IPS-NIHi7 (cell line): ENCODE measurements at regions not wholly inside any gene's neighbourhood (a gene's known extent, or its start where the extent isn't known, plus 50 kb on each side); places are given as distances from the start of the nearest gene placed in this dataset.
"Not testable (repeated sequence)": the region's sequence is repeated elsewhere in the genome, so short reads cannot be mapped to it uniquely, and the experiment has no call there.

Source experiments
- DNase-seq: peaks from one replicate; pipeline ENCODE4 v3.0.0; 2012; ENCODE audit warnings: mixed read lengths; ENCODE audit errors: extremely low spot score

DNA sequence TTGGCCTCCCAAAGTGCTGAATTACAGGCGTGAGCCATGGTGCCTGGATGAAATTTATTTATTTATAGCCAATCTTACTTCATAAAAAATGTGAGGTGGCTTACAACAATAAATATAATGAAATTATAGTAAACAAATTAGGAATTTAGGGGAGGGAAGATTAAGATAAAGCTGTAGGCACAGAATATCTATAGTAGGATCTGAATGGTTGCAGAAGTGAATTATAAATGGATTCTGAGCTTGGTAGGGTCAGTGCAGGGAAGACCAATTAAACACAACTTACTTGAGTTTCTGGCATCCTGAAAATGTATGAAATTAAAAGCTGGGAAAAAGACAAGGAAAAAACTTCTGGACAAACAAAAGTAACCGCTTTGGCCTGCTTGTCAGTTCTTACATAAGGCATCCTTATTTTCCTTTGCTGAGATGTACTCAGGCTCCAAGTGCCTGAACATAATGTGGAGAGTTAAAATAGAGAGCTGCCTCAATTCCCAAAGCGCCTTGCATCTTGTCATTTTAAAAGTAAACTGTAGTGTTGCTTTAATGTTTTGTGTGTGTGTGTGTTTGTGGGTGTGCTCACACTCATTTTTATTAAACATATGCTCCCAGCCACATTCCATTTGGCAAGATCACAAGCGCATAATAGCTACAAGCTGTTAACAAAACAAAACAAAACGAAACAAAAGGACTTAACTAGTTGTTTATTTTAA is 247.3 kb downstream of the S1PR1 start:
- no peak for DNase-seq

DNA sequence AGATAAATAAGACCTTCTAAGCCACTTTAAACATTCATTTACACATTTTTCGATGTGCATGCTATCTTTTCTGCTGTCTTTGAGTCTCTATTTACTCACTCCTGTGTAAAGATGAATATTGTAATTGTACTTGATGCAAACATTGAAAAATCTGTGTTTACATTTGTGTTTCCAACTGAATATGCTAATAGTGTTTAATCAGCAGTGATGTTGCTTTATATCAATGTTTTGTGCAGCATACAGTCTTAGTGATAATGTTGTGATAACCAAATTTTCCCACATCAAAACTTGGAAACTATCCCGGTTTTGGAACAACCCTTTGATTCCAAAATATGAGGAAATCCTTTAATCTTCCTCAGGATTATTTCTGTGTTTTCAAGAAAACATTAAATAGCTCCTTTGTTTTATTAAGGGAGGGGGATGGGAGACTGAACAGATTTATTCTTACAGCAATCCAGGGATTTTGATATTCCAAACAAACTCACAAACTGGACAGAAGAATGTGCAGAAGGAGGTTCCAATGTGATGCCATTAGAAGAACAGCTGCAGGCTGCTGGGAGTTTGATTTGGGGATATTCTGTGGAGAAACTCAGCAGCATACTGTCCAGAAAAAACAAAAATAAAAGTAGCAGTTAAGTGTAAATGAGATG is 248.0 kb downstream of the S1PR1 start:
- no peak for DNase-seq

DNA sequence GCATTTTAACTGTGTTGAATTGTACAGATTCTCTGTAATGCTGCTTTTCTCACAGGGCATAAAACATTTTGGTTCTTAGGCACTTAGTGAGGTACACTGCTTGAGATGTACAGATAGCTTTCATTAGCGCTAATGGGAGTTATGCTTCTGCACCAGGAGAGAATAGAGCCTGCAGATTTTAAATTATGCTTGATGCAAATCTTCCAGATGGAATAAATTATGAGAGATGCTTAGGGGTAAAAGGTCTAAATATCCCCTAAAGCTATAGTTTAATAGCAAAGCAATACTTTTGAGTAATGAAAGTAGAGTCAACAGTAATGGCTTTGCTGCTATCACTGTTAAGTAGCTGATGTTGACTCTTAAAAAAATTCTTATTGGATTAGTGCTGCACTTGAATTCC is 248.9 kb downstream of the S1PR1 start:
- DNase-seq = no peak

DNA sequence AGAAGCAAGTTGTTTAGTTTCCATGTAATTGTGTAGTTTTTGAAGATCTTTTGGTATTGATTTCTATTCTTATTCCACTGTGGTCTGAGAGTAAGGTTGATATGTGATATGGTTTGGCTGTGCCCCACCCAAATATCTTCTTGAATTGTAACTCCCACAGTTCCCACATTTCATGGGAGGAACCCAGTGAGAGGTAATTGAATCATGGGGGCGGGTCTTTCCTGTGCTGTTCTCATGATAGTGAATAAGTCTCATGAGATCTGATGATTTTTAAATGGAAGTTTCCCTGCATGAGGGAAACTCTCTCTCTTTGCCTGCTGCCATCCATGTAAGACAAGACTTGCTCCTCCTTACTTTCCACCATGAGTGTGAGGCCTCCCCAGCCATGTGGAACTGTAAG is 255.3 kb downstream of the S1PR1 start:
- DNase-seq = not testable (repeated sequence)

- not testable (repeated sequence) for DNase-seq
Measured at GRCh38 chr1:101493920-101494319, 257.1 kb downstream of the S1PR1 start.

GRCh38 chr1:101496109-101496508 is 259.3 kb downstream of the S1PR1 start:
- no peak for DNase-seq

DNA sequence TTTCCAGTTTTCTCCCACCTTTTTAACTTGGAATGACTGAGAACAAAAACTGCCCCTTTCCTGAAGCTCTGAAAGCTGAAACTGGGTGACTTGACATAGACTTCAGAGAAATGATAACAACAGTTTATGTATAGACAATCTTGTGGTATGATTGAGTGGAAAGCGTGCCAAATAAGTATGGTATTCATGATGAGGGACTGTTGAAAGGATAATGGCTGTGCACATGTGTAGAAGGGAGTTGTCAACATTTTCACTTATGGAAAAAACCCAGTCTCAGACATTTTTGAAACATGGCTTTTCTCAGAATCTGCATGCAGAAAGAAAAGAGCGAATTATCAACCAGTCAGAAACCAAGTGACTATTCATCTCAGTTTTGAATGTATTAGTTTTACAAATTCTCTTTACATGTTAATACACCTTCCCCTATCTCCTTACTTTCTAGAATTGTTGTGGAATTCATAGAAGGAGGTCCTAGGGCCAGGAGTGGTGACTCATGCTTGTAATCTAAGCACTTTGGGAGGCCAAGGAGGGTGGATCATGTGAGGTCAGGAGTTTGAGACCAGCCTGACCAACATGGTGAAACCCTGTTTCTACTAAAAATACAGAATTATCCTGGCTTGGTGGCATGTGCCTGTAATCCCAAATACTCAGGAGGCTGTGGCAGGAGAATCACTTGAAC is 261.2 kb downstream of the S1PR1 start:
- DNase-seq = no peak

- DNase-seq = not testable (repeated sequence)
Measured at GRCh38 chr1:101504106-101504505, 267.3 kb downstream of the S1PR1 start.

GRCh38 chr1:101505240-101505639 is 268.4 kb downstream of the S1PR1 start:
- not testable (repeated sequence) for DNase-seq

DNA sequence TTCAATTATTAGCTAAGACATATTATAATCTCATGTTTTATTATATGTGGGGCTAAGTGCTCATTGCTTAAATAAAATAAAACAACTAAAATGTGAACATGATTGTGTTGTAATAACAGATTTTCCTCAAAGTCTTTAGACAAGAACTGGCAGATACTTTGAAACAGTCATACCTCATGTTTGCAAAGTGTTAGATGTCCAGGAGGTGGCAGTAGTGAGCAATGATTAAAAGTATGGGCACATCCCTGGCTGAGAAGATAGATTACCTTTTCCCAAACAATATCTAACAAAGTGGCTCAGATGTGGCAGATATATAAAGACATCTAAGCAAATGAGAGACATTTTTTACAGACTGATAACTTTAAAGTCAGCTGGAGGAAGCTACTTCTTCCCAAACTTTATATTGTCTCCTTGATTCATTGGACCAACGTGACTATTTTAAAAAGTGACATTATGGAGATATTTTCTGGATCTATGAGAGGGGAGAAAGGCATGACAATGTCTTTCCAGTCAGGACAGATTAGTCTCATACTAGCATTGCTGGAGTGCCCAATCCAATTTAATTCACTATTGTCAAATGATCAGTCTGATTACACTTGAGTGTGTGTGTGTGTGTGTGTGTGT is 269.8 kb downstream of the S1PR1 start:
- peak; percentile 56 for DNase-seq

DNA sequence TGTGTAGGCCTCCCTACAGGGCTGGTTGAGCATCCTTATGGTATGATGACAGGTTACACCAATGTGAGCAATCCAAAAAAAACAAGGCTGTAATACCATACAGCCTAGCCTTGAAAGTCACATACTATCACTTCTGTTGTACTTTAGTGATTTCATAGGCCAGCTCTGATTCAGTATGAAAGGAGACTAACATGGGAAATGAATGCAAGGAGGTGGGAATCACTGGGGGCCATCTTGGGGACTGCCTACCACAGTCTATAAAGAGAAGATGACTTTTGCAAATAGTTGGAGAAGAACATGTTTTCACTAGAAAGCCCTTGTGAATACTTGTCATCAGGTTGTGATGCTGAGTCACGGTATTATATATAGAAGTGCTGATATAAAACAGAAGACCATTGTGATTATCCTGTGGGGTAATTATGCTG is 270.7 kb downstream of the S1PR1 start:
- no peak for DNase-seq

DNA sequence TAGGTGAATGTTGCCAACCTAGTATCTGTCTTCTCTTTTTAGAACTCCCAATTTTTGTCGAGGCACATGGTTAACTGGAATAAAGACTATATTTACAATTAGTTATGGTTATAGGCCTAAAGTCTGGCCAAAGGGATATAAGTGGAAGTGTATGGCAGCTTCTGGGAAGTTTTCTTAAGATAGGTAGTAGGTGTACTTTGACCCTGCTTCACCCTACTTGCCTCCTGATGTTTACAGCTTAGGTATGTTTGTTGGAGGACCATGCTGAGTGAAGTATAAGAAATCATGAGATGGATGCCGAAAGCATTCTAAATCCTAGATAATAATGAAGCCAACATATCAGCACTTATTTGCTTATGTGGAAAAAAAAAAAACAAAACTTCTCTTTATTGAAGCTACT is 272.1 kb downstream of the S1PR1 start:
- DNase-seq = no peak

DNA sequence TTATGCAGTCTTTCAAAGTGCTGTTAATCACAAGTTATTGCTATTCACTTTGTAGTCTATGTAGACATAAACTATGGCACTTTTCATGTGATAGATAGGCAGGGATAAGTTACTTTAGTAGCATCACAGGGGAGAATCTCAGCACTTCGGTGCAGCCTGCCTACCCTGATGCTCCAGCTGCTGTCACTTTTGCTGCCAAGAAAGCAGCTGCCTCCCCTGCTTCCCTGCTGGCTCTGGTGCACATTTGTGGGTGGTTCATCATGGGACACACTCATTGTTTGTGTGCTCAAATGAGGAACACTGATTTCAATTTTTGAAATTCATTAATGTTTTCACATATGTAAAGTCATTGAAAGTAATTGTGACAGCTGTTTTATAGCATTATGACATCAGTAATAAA is 272.6 kb downstream of the S1PR1 start:
- DNase-seq = no peak

- no peak for DNase-seq
Measured at GRCh38 chr1:101511202-101511891, 274.5 kb downstream of the S1PR1 start.

DNA sequence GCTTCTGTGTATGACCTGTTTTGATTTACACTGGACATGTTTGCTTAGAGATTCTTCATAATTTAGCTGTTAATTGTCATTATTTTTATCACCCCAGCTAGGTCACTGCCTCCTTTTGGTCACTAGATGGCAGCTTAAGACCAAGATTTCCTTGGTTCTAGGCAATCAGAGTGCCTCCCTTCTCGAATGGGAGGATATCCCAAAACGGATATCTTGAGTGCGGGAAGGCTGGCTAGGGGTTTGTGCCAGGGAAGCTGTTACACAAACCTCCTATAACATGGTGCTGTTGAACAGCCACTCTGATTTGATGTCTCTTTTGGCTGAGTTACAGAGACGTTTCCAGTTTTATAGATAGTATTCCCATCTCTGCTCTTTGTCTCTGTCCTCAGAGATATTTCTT is 283.5 kb downstream of the S1PR1 start:
- DNase-seq = peak; percentile 69

DNA sequence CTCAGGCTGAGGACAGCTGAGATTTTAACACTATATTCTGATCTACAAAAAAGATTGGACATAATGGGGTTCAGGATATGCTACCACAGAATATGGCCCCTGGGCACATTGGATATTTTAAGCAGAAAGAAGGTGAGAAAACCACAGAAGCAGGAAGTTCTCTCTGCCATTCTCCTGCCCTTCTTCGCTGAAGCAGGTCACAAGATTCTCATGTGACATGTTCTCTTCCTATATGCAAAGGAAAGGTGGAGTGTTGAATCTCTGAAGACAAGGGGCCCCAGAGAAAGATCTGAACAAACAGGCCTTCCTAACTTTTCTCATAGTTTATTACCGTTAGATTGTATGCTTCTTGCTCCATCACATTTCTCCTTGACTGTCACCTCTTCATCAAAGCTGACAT is 285.7 kb downstream of the S1PR1 start:
- no peak for DNase-seq

DNA sequence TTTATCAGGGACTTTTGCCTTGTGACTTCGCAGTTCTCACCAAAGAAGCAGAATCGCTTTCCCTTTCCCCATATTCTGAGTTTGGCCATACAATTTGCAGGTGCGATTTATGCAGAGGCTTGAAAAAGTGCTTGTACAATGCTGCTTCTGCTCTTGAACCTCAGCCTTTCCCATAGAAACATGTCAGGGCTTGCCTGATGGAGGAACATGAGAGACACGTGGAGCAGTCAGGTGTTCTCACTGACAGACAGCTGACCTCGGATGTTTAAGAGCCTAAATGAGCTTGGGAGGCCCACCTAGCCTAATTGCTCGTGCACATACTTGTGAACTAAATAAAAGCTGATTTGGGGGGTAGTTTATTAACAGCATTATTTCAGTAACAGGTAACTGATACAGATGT is 290.0 kb downstream of the S1PR1 start:
- DNase-seq = no peak

- DNase-seq = no peak
Measured at GRCh38 chr1:101532377-101532776, 295.6 kb downstream of the S1PR1 start.

GRCh38 chr1:101540161-101540560 is 303.3 kb downstream of the S1PR1 start:
- DNase-seq = no peak

- DNase-seq = no peak
Measured at GRCh38 chr1:101546885-101547284, 310.1 kb downstream of the S1PR1 start.

DNA sequence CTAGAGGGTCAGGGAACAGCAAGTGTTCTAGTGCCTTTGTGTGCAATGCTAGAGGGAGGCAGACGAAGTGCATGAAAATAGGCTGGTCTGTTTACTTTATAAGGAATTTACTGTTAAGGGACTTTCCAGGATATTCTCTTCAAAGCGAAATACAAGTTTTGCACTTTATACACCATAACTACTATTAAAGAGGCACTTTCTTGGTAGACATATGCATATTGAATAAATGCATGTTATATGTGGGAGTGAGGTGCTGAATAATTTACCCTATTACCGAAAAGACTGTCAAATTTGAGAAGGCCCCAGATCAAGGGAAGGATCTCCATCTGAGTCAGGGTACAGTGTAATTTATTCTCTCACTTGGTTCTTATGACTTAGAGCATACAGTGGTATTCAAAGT is 310.5 kb downstream of the S1PR1 start:
- DNase-seq = no peak

DNA sequence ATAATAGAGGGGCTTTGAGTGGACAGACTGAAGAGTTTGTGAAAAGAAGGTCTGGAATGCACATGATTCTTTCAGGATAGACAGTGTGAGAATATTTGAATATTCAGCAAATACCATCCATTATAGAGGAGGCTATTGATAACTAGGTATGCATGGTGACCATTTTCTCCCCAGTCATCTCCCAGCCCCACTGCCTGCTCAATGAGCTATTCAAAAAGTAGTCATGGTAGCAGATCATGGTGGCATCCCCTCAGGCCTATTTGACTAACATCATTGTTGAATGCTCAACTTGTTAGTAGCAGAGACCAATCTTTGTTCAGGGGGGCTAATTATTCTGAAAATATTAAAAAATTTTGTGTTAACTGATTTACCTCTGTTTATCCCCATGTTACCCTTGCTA is 311.6 kb downstream of the S1PR1 start:
- DNase-seq = no peak
